ENCODE measurements at regions not wholly inside any gene's neighbourhood (a gene's known extent, or its start where the extent isn't known, plus 50 kb on each side); places are given as distances from the start of the nearest gene placed in this dataset.

- TF ChIP-seq SP1 (IDR thresholded peaks at IDR 0.05), result no peak
Observed at GRCh38 chr7:41244246-41244645, 458.6 kb downstream of the INHBA start (continued).

- Histone ChIP-seq H3K4me1 (ENCODE audit: control insufficient read depth in 4 of 4, insufficient read depth in 4 of 4, low read length in 3 of 4) (no peaks in the 10 kb centered on the region), H3K9me3 (ENCODE audit: control insufficient read depth in 4 of 4, low read length in 3 of 4) (peaks cover 0 to 2% (median 0%) of the 10 kb centered on the region in 4 donors), H3K27ac (ENCODE audit: low read depth in 1 of 2, low read length in 2 of 2) (no peak overlapping the region), H3K27me3 (ENCODE audit: control insufficient read depth in 4 of 4, insufficient read depth in 4 of 4, low read length in 3 of 4) (no peaks in the 10 kb centered on the region), H3K9ac (ENCODE audit: low read depth in 1 of 2, low read length in 2 of 2) (no peak overlapping the region), H3K36me3 (ENCODE audit: control insufficient read depth in 4 of 4, insufficient read depth in 3 of 4, low read depth in 1 of 4, low read length in 3 of 4) (no peaks in the 10 kb centered on the region), H3K4me3 (ENCODE audit: low read depth in 1 of 3, low read length in 3 of 3) (no peak overlapping the region)
- 90% methylated on average over 6 of the region's 6 CpGs for WGBS
- TF ChIP-seq EGR1 (IDR thresholded peaks at IDR 0.05; ENCODE audit: low read depth in 2 of 2), result no peak
- DNase-seq (ENCODE audit: low spot score), result no peak
Observed at GRCh38 chr7:41241641-41242040, 461.2 kb downstream of the INHBA start.

GRCh38 chr7:41239596-41239995, 463.3 kb downstream of the INHBA start:
- H3K36me3 ChIP-seq (ENCODE audit: control insufficient read depth in 4 of 4, insufficient read depth in 3 of 4, low read depth in 1 of 4, low read length in 3 of 4), result no peaks in the 10 kb centered on the region
- WGBS, result 82% methylated on average over 1 of the region's 1 CpG

GRCh38 chr7:41238851-41239331, 464.0 kb downstream of the INHBA start:
- Histone ChIP-seq H3K4me1 (ENCODE audit: control insufficient read depth in 4 of 4, insufficient read depth in 4 of 4, low read length in 3 of 4) (no peaks in the 10 kb centered on the region), H3K27ac (ENCODE audit: low read depth in 1 of 2, low read length in 2 of 2) (no peak overlapping the region), H3K4me3 (ENCODE audit: low read depth in 1 of 3, low read length in 3 of 3) (no peak overlapping the region), H3K27me3 (ENCODE audit: control insufficient read depth in 4 of 4, insufficient read depth in 4 of 4, low read length in 3 of 4) (no peaks in the 10 kb centered on the region), H3K9me3 (ENCODE audit: control insufficient read depth in 4 of 4, low read length in 3 of 4) (peaks cover 0 to 2% (median 0%) of the 10 kb centered on the region in 4 donors), H3K36me3 (ENCODE audit: control insufficient read depth in 4 of 4, insufficient read depth in 3 of 4, low read depth in 1 of 4, low read length in 3 of 4) (no peaks in the 10 kb centered on the region), H3K9ac (ENCODE audit: low read depth in 1 of 2, low read length in 2 of 2) (no peak overlapping the region)
- 72% methylated on average over 1 of the region's 1 CpG for WGBS
- no peak for DNase-seq (ENCODE audit: low spot score)
- TF ChIP-seq HNF4G (IDR thresholded peaks at IDR 0.05) (no peak), MAX (IDR thresholded peaks at IDR 0.05) (no peak), RXRA (IDR thresholded peaks at IDR 0.05) (no peak), FOXA1 (IDR thresholded peaks at IDR 0.05) (no peak), EGR1 (IDR thresholded peaks at IDR 0.05; ENCODE audit: low read depth in 2 of 2) (no peak), SP1 (IDR thresholded peaks at IDR 0.05) (no peak), TAF1 (conservative IDR thresholded peaks at IDR 0.05) (no peak), CTCF (IDR thresholded peaks at IDR 0.05; ENCODE audit: low read depth, low read length, missing input control) (no peak), REST (IDR thresholded peaks at IDR 0.05) (no peak)

More at GRCh38 chr7:41239596-41239995, 463.3 kb downstream of the INHBA start:
- no peak overlapping the region for H3K9ac ChIP-seq (ENCODE audit: low read depth in 1 of 2, low read length in 2 of 2)
- peaks cover 0 to 2% (median 0%) of the 10 kb centered on the region in 4 donors for H3K9me3 ChIP-seq (ENCODE audit: control insufficient read depth in 4 of 4, low read length in 3 of 4)
- H3K27ac ChIP-seq (ENCODE audit: low read depth in 1 of 2, low read length in 2 of 2), result no peak overlapping the region
- TF ChIP-seq HNF4A (conservative IDR thresholded peaks at IDR 0.05) (no peak), HNF4G (IDR thresholded peaks at IDR 0.05) (no peak), RXRA (IDR thresholded peaks at IDR 0.05) (no peak), FOXA1 (IDR thresholded peaks at IDR 0.05) (no peak), TAF1 (conservative IDR thresholded peaks at IDR 0.05) (no peak), CTCF (IDR thresholded peaks at IDR 0.05; ENCODE audit: low read depth, low read length, missing input control) (no peak), FOXA2 (IDR thresholded peaks at IDR 0.05) (no peak), EGR1 (IDR thresholded peaks at IDR 0.05; ENCODE audit: low read depth in 2 of 2) (no peak), NR2F2 (IDR thresholded peaks at IDR 0.05) (no peak), GABPA (IDR thresholded peaks at IDR 0.05 in 1 of 2, conservative IDR thresholded peaks at IDR 0.05 in 1 of 2) (no peak), JUND (IDR thresholded peaks at IDR 0.05) (no peak), RAD21 (IDR thresholded peaks at IDR 0.05) (no peak)
- H3K4me1 ChIP-seq (ENCODE audit: control insufficient read depth in 4 of 4, insufficient read depth in 4 of 4, low read length in 3 of 4), result no peaks in the 10 kb centered on the region
- no peak for DNase-seq (ENCODE audit: low spot score)
- H3K4me3 ChIP-seq (ENCODE audit: low read depth in 1 of 3, low read length in 3 of 3), result no peak overlapping the region
- no peaks in the 10 kb centered on the region for H3K27me3 ChIP-seq (ENCODE audit: control insufficient read depth in 4 of 4, insufficient read depth in 4 of 4, low read length in 3 of 4)

Measured in liver (tissue), 8 donors.